HG02759 (cell line): ENCODE measurements at regions not wholly inside any gene's neighbourhood (a gene's known extent, or its start where the extent isn't known, plus 50 kb on each side); places are given as distances from the start of the nearest gene placed in this dataset.

Experiments used
- ATAC-seq: cut with Tn5 transposase; IDR thresholded peaks from one replicate; pipeline ENCODE4 v1.9.1; 2021; ENCODE audit warnings: mild to moderate bottlenecking, moderate library complexity; ENCODE audit not compliant: unreplicated experiment

DNA sequence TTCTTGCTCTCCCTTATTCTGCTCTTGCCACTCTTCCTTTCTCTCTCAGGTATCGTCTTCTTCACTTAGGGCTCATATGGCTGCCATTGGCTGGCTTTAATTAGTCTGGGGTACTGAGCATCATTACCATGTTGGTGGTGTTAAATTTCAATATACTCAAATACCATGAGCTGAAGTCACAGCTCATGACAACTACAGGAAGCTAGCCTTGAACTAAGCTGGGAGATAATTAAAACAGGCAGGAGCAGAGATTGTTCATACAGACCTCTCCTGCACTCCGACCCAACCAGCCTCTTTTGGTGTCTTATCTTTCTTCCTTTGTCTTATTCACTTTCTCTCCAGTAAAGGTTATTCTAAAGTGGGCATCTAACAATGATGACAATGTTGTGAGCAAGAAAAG, 130.9 kb upstream of the BLID start:
- ATAC-seq = no peak

DNA sequence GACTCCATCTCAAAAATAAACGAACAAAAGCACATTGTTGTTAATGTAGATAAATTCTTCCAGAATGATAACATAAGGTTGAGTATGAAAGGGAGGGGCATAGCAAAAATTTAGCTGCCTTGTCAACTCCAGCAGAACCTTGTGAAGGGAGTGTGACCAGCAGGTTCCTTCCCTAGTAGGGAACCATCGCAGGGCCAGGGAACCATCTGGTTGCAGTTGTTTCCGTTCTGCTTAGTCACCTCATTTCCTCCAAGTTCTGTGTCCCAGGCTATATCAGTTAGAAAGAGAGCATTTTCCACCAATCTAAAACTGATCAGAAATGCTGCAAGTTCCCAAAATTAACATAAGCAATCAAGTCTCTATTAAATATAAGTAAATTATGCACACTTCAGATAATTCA, 126.7 kb upstream of the BLID start:
- ATAC-seq = no peak

DNA sequence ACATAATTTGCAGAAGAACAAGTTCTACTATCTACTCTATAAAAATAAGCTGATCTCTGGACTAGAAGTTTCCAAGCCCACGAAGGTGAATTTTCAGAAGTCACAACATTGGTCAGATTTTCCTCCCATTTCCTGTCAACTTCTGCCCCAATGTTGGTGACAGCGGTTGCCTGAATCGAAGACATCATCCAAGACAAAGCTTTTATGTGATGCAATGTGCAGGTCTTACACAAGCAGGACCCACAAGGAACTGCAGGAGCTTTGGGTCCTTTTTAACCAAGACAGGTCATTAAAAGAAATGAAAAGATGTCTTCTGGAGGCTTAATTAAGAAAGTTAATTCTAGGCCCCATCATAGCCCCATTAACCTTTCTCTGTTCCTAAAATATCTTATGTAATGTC, 125.6 kb upstream of the BLID start:
- ATAC-seq = no peak

DNA sequence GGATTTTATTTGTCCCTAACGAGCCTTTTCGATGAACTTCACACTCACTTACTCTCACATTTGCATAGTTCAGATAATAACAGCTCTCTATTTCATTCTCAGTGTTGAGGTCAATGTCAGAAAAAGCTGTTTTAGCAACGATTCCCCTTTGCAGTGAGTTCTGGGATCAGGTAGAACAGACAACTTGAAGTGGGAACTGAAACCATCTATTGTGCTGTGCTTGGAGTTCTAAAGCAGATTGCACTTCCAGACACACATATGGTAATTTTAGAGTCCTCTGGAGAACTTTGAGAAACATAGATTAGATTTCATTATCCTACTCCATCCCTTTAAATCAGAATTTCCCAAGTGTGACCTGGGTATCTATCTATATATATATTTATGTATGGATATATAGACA, 124.6 kb upstream of the BLID start:
- no peak for ATAC-seq

- no peak for ATAC-seq
Measured at GRCh38 chr11:122235615-122236014, 119.6 kb upstream of the BLID start.

GRCh38 chr11:122234780-122235179, 118.8 kb upstream of the BLID start:
- ATAC-seq = no peak

DNA sequence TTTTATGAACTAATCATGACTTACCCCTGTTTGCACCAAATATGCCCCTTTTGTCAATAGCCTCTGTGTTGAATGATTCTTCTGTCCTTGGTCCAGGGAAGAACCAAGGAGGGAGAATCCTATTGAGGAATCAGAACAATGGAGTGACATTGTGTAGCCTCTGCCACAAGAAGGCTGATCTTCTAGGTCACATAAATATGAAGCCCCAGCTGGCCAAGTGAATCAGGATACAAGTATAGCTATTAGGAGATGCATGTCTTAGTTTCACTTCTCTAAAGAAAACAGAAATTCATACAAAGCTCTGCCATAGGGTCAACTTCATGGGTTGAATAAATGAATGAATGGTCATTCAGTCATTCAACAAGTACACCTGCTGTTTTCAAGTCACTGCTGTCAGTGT, 118.2 kb upstream of the BLID start:
- no peak for ATAC-seq

DNA sequence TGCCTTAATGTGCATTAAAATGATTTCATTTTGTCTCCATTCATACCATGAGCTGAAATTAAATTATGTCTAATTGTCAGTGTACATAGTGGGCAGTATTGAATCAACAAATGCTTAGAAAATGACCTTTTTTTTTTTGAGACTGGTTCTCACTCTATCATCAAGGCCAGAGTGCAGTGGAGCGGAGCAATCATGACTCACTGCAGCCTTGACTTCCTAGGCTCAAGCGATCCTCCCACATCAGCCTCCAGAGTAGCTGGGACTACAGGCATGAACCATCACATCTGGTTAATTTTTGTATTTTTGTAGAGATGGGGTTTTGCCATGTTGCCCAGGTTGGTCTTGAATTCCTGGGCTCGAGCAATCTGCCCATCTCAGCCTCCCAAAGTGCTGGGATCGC, 117.0 kb upstream of the BLID start:
- no peak for ATAC-seq

- no peak for ATAC-seq
Measured at GRCh38 chr11:122230385-122230755, 114.4 kb upstream of the BLID start.

GRCh38 chr11:122229481-122230384, 113.7 kb upstream of the BLID start:
- ATAC-seq = no peak

DNA sequence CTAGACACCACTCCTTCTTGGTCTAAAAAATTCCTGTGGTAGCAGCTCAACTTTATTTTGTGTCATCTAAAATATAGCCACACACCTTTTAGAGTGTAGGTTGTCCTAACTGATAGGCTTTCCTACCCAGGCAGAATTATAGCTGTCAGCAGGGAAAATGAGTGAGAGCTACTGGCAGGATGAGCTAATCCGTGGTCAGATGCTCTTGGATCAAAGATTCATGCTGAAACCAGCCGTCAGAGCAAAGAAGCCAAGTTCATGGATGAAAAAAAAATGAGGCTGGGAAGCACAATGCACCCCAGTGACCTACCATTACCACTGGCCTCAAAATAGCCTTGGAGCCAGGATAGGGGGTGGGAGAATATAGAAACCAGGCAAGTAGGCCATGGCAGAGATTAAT, 113.1 kb upstream of the BLID start:
- ATAC-seq = no peak

DNA sequence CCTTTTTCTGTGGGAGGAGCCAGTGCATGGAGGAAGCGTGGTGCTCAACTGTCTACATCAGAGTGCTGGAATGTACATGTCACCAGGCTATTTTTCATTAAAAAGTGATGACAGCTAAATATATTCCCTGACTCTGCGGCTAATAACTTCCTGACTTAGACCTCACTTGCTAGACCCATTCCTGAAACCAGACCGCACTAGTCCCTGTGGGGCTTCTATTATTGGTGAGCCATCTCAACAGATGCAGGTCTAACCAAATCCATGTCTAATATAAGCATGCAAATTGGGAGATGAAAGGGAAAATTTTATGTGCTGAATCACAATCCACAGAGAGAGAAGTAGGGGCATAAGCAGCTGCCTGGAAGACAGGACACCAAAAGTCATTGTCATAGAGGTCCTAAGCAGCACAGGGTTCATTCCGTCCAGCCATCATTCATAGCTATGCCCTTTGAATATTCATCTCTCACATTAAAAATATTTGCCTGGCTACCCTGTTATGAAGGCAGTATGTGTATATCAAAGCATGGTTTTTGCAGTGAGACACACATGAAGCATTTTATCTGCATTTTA, 110.9 kb upstream of the BLID start:
- no peak for ATAC-seq

DNA sequence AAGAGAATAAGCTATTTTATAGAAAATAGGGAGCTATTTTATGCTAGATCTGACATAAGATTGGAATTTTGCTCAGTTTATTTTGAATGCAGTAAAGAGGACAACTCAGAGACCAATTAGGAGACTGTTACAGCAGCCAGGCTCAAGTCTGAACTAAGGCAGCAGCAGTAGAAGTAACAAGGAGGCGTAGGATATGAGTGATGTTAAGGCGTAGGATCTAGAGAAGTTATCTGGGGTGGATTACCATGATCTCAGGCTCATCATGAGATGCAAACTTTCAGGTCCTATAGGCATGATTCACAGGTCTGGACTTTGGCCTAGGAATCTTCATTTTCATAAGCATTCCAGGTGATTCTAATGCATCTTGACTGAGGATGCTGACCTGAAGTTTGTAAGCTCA, 108.9 kb upstream of the BLID start:
- no peak for ATAC-seq

DNA sequence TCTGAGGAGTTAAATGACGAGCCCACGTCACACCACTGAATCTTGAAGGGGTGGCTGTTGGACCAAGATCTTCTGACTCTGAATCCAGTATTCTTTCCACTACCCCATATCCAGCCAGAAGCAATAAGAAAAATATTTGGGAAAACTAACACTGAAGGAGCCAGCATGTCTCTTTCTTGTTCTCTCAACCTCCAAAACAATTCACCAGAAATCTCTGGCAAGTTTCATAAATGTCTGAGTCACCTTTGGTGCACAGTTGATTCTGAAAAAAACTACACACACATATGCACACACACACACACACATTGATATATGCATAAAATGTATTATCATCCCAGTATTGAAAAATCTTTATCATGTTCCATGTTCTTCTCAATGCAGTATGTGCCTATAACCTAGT, 104.3 kb upstream of the BLID start:
- no peak for ATAC-seq

GRCh38 chr11:122219791-122220190, 103.8 kb upstream of the BLID start:
- no peak for ATAC-seq

GRCh38 chr11:122215244-122215992, 99.4 kb upstream of the BLID start:
- ATAC-seq = peak; percentile 82

GRCh38 chr11:122214567-122214966, 98.6 kb upstream of the BLID start:
- ATAC-seq = no peak

- no peak for ATAC-seq
Measured at GRCh38 chr11:122214080-122214479, 98.1 kb upstream of the BLID start.

DNA sequence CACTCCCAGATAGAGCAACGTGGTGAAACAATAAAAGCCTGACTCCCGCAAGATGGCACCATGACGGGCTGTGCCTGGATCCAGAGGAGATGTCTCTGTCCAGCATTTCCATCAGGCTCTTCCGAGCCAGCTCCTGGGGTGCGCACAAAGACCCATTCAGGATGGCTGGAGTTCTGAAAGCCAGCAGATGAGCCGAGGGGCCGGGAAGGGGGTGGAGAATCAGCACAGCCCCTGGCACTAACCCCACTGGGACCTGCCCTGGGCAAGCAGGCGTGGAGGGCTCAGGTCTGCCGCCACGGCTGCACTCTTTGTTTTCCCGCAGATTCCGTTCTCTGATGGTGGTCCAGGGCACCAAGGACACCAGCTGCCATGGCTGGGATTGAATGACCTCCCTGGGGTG, 97.2 kb upstream of the BLID start:
- ATAC-seq = no peak

- no peak for ATAC-seq
Measured at GRCh38 chr11:122210367-122210997, 94.5 kb upstream of the BLID start.

- no peak for ATAC-seq
Measured at GRCh38 chr11:122209619-122210366, 93.8 kb upstream of the BLID start.
